Pancreas (tissue), 10 donors: ENCODE measurements at regions not wholly inside any gene's neighbourhood (a gene's known extent, or its start where the extent isn't known, plus 50 kb on each side); places are given as distances from the start of the nearest gene placed in this dataset.

ENCODE experiments used
- ATAC-seq, 4 donors: fragments of 200-7000 bp; cut with Tn5 transposase; one replicate each; pipeline versions ENCODE4 v1.8.0 to v1.9.1; 2020; ENCODE audit warnings: mild to moderate bottlenecking in 4 of 4, moderate library complexity in 4 of 4
- DNase-seq, 6 donors: peaks; one replicate each; pipeline ENCODE4 v3.0.0-alpha.2; 2020
- FAIRE-seq: peaks from 2 replicates; lab custom pipeline; 2012; peaks lifted over from hg19 to GRCh38; lab: Jason Lieb, UNC
- H3K27ac ChIP-seq, 4 donors: fragments of 200-600 bp; sonication (generic); 1 replicate in 3 of 4; 2 replicates in 1 of 4; pipeline versions ENCODE4 v1.5.0 to v1.8.0; 2020
- H3K27me3 ChIP-seq, 4 donors: fragments of 200-600 bp; one replicate each; pipeline ENCODE4 v1.8.0; 2021
- H3K36me3 ChIP-seq, 3 donors: fragments of 200-600 bp; sonication (generic) in 1 of 3; one replicate each; pipeline versions ENCODE4 v1.5.0 to v1.8.0; 2020 to 2021
- H3K4me1 ChIP-seq, 3 donors: fragments of 200-600 bp; one replicate each; pipeline ENCODE4 v1.8.0; 2021
- H3K4me3 ChIP-seq, 4 donors: fragments of 200-600 bp; sonication (generic) in 2 of 4; one replicate each; pipeline versions ENCODE4 v1.5.0 to v1.8.0; 2020 to 2021
- H3K9me3 ChIP-seq, 4 donors: fragments of 200-600 bp; one replicate each; pipeline ENCODE4 v1.8.0; 2021
- WGBS, 2 donors: extraction: QIAGEN DNeasy Blood & Tissue Kit; methylation state at CpG; one replicate each; pipeline ENCODE4 v1.1.7; 2013; 5-methylcytosine and 5-hydroxymethylcytosine counted together
- intact Hi-C, 3 donors: fragments of 100-400 bp; cut with DNase I; formaldehyde crosslinking; loops; one replicate each; pipeline versions ENCODE4 v1.11.1 to v1.14.2; 2022
- TF ChIP-seq, protein P1 (sequence below), 4 donors: fragments of 200-600 bp; sonication (generic) in 3 of 4; IDR thresholded peaks; one replicate each; pipeline versions ENCODE4 v1.5.0 to v1.8.0; 2021; ENCODE audit warnings: antibody characterized with exemption in 4 of 4
- donor health status: healthy with polysubstance abuse.
- donor health status: DM: no; HTN: no; CAD: no; lungs with moderate emphysema.
- donor health status: DM: no; HTN: no; CAD: no.
- donor health status: control.
- donor health status: control.
- donor health status: Bipolar disorder and iron deficiency.
- donor health status: DM: yes; HTN: yes; CAD: no.
- donor health status: DM: no; HTN: no; CAD: no.
- donor health status: DM: no; HTN: no; CAD: no.
- donor health status: DM: yes; HTN: yes; CAD: no.

DNA sequence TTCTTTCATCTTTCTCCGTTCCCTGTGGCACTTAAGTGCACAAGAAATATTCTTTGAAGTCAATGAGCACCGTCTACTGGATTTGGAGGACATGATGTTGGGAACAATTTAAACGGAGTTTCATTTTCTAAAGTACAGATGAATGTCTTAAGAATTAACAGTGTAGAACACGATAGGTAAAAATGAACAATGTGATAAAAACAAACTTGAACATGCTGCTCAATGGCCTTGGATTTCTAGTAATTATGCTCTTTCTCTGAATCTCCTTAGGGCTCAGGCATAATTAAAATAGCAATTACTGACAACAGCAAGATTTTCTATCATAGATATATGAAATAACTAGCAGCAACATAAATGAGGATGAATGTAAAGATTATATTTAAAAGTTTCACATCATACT is 142.2 kb upstream of the CDH6 start:
- H3K27ac ChIP-seq, result no peak overlapping the region
- 51 to 68% methylated on average over 4 of the region's 4 CpGs for WGBS, 2 donors
- H3K36me3 ChIP-seq, result no peaks in the 10 kb centered on the region
- no peaks in the 10 kb centered on the region for H3K9me3 ChIP-seq
- H3K4me3 ChIP-seq, result no peak overlapping the region
- FAIRE-seq, result no peak
- intact Hi-C loops, result no loop called here
- no peak for ATAC-seq
- no peaks in the 10 kb centered on the region for H3K27me3 ChIP-seq
- no peak for DNase-seq
- TF ChIP-seq, protein P1, sequence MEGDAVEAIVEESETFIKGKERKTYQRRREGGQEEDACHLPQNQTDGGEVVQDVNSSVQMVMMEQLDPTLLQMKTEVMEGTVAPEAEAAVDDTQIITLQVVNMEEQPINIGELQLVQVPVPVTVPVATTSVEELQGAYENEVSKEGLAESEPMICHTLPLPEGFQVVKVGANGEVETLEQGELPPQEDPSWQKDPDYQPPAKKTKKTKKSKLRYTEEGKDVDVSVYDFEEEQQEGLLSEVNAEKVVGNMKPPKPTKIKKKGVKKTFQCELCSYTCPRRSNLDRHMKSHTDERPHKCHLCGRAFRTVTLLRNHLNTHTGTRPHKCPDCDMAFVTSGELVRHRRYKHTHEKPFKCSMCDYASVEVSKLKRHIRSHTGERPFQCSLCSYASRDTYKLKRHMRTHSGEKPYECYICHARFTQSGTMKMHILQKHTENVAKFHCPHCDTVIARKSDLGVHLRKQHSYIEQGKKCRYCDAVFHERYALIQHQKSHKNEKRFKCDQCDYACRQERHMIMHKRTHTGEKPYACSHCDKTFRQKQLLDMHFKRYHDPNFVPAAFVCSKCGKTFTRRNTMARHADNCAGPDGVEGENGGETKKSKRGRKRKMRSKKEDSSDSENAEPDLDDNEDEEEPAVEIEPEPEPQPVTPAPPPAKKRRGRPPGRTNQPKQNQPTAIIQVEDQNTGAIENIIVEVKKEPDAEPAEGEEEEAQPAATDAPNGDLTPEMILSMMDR (IDR thresholded peaks at IDR 0.05), result no peak
- H3K4me1 ChIP-seq, result peaks cover 0 to 11% (median 0%) of the 10 kb centered on the region in 3 donors

DNA sequence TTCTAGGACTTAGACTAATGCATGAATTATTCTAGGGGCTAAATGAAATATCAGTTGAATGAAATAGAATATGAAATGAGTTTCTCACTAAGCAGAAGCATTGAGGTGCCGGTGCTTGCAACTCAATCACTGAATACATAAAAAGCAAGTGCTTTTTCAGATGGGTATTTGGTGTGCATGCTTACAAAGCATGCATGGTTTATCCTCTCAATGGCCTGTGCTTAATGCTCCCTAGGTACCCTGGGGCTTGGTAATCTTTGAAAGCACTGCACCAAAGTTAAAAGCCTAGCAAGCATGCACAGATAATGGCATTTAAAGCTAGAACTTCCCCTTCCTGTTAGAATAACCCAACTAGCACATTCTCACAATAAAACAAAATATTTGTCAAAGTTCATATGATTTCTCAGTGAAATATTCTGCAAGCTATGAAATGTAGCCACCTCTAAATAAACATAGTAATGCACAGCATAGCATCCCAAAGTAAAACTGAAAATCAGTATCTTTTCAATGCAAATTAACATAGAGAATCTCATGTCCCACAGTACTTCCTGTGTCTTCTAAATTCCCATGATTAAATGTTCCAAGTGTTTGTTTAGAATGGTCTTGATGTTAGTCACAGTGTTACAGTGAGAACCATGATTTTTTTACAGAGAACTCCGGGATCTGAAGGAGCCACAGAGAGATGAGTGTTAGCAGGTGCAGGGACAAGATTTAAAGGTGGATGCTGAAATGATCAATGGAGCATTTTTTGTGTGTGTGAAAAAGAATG is 143.4 kb upstream of the CDH6 start:
- Histone ChIP-seq H3K4me1 (peaks cover 0 to 11% (median 0%) of the 10 kb centered on the region in 3 donors), H3K9me3 (no peaks in the 10 kb centered on the region), H3K36me3 (no peaks in the 10 kb centered on the region), H3K4me3 (no peak overlapping the region), H3K27me3 (no peaks in the 10 kb centered on the region), H3K27ac (no peak overlapping the region)
- no peak for DNase-seq
- FAIRE-seq, result no peak
- TF ChIP-seq, protein P1 (IDR thresholded peaks at IDR 0.05), result no peak
- 56 to 58% methylated on average over 2 of the region's 2 CpGs for WGBS, 2 donors
- intact Hi-C loops, result no loop called here
- ATAC-seq, result no peak

DNA sequence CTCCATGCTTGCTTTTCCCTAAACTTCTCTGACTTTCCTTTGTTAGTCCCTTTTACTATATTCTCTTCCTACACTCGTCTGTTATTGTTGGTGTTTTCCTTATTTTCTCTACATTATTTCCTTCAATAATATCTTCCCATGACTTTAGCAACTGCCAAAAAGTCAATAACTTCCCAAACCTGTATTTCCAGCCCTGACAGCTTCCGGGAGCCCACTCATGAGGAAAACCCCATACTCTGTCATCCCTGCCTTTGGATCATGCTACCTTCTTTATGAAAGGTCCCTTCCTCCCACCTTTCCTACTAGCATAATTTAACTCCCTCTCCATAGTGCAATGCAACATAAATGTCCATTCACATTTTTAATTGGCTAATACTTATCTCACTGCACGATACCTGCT is 144.0 kb upstream of the CDH6 start:
- TF ChIP-seq, protein P1 (IDR thresholded peaks at IDR 0.05), result no peak
- Histone ChIP-seq H3K27ac (peak overlapping the region in 1 of 4 donors; percentile 41), H3K27me3 (no peaks in the 10 kb centered on the region), H3K36me3 (no peaks in the 10 kb centered on the region), H3K4me1 (peaks cover 0 to 11% (median 0%) of the 10 kb centered on the region in 3 donors), H3K4me3 (no peak overlapping the region), H3K9me3 (no peaks in the 10 kb centered on the region)
- intact Hi-C loops, result no loop called here
- no peak for FAIRE-seq
- 11 to 37% methylated on average over 3 of the region's 3 CpGs for WGBS, 2 donors
- no peak for DNase-seq
- ATAC-seq, result peak in 2 of 4 donors; percentile 27 to 35

DNA sequence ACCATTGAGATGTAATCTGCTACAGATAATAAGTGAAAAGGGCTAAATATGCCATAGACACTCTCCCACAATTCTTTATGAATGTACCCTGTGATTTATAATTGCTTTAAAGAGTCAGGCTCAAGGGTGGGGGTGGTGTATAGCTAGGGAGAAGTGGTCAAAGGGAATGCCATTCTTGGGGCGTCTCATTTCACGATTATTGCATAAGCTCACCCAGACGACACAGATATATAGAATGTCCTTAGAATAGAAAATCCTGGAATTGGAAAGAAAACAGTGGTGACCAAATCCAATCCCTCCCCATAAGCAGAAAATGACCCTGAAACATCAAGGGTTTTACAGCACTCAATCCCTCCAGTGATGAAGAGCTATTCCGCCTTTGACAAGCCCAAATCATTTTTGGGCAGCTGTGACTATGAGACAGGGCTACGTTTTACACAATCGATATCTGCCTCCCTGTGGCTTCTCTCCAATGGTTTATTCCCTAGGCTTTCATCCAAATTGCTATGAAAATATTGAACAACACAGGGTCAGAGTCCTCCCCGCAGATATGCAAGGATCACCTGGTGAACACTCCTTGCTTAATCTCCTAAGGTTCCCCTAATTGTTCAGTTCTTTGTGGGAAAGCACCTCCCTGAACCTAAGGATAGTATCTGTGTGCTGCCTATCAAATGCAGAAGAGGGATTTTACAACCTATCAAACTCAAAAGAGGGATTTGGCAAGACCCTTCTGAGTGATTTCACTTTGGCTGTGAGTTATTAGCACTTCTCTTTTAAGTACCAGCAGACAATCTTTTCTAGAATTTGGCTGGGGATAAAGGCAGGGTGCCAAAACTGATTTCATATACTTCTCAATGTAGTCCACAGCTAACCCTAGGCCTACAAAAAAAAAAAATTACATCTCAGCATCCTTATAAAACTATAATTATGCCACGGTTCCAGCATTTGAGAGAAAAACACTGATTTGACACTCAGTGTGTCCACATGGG is 144.9 kb upstream of the CDH6 start:
- peaks cover 0 to 11% (median 0%) of the 10 kb centered on the region in 3 donors for H3K4me1 ChIP-seq
- peak; percentile 55 to 81 (median 76) for ATAC-seq
- DNase-seq, result peak in 1 of 6 donors; percentile 9
- TF ChIP-seq, protein P1 (IDR thresholded peaks at IDR 0.05), result no peak
- no peaks in the 10 kb centered on the region for H3K9me3 ChIP-seq
- no peak for FAIRE-seq
- intact Hi-C loops, result no loop called here
- H3K36me3 ChIP-seq, result no peaks in the 10 kb centered on the region
- WGBS, 2 donors, result 25 to 29% methylated on average over 8 of the region's 8 CpGs
- no peak overlapping the region for H3K4me3 ChIP-seq
- H3K27ac ChIP-seq, result peak overlapping the region in 2 of 4 donors; percentile 9 to 41
- H3K27me3 ChIP-seq, result no peaks in the 10 kb centered on the region
